Uterus (tissue), 2 donors: ENCODE measurements at regions not wholly inside any gene's neighbourhood (a gene's known extent, or its start where the extent isn't known, plus 50 kb on each side); places are given as distances from the start of the nearest gene placed in this dataset.

Experiments
- CTCF ChIP-seq, 4 experiments: fragments of 200-600 bp in 2 of 4; fragments of 450-650 bp in 2 of 4; sonication (generic) in 2 of 4; IDR thresholded peaks; one replicate each; pipeline ENCODE4 v1.5.1; 2016 to 2019; ENCODE audit warnings: antibody characterized with exemption in 4 of 4, mild to moderate bottlenecking in 2 of 4, moderate library complexity in 1 of 4
- POLR2A ChIP-seq, 2 donors: fragments of 450-650 bp; IDR thresholded peaks; one replicate each; pipeline ENCODE4 v1.6.1; 2016; ENCODE audit warnings: antibody characterized with exemption in 2 of 2, mild to moderate bottlenecking in 1 of 2, moderate library complexity in 1 of 2

DNA sequence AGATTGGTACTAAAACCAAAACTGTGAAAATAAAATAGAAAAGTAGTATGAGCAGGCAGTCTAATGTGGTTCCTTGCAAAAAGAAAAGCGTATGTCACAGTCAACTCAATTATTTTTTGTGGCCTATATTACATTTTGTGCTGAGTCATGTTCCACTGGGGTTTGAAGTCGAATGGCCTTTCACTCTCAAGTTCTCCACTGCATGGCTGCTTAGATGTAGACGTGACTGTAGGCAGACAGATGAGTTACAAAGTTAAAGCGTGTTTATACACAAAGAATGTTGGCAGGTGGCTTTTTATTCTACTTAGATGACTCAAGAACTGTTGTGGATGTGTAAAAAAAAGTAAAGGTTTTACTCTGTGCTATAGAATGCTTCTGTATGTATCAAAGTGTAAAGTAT is 133.9 kb downstream of the SLITRK6 start:
- TF ChIP-seq CTCF (IDR thresholded peaks at IDR 0.05), result no peak
- TF ChIP-seq POLR2A (IDR thresholded peaks at IDR 0.05), result no peak
